ENCODE measurements at regions not wholly inside any gene's neighbourhood (a gene's known extent, or its start where the extent isn't known, plus 50 kb on each side); places are given as distances from the start of the nearest gene placed in this dataset.

DNA sequence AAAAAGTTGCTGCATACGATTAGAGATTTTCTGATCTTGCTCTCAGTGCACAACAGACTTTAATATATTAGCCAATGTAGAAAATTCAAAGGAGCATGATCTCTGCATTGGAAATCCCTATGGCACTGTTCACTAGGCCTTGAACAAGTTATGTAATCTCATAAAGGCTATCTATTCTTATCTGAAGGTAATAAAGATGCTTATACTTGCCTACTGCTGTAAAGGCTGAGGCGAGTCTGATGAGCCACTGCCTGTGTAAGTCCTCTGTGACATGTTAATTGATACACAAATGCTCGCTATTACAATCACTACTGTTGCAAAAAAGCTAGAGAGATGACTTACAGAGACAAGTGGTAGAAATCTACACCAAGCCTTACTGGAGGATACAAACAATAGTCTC, 207.4 kb downstream of the EPHA4 start:
- TF ChIP-seq SP1 (IDR thresholded peaks at IDR 0.05) (no peak), ARNT (IDR thresholded peaks at IDR 0.05) (no peak), TARDBP (IDR thresholded peaks at IDR 0.05) (no peak), ZNF384 (IDR thresholded peaks at IDR 0.05) (no peak), FOXM1 (IDR thresholded peaks at IDR 0.05; ENCODE audit: borderline replicate concordance) (no peak), SUZ12 (IDR thresholded peaks at IDR 0.05) (no peak), NFRKB (IDR thresholded peaks at IDR 0.05) (no peak)

Measured in HEK293T (cell line).